ENCODE measurements at regions not wholly inside any gene's neighbourhood (a gene's known extent, or its start where the extent isn't known, plus 50 kb on each side); places are given as distances from the start of the nearest gene placed in this dataset.
"Not testable (repeated sequence)": the region's sequence is repeated elsewhere in the genome, so short reads cannot be mapped to it uniquely, and the experiment has no call there.

DNA sequence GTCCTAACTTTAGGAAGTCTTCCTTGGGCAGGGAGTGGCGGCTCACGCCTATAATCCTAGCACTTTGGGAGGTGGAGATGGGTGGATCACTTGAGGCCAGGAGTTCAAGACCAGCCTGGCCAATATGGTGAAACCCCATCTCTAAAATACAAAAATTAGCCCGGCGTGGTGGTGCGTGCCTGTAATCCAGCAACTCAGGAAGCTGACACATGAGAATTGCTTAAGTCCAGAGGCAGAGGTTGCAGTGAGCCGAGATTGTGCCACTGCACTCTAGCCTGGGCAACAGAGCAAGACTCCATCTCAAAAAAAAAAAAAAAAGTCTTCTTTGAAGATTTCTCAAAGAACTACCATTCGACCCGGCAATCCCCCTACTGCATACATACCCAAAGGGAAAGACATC is 50.0 kb upstream of the GPCPD1 start:
- not testable (repeated sequence) for TF ChIP-seq EZH2 (IDR thresholded peaks at IDR 0.05; ENCODE audit: borderline replicate concordance, insufficient read depth, low read depth, low read length, poor library complexity, severe bottlenecking)
- TF ChIP-seq, protein P1, sequence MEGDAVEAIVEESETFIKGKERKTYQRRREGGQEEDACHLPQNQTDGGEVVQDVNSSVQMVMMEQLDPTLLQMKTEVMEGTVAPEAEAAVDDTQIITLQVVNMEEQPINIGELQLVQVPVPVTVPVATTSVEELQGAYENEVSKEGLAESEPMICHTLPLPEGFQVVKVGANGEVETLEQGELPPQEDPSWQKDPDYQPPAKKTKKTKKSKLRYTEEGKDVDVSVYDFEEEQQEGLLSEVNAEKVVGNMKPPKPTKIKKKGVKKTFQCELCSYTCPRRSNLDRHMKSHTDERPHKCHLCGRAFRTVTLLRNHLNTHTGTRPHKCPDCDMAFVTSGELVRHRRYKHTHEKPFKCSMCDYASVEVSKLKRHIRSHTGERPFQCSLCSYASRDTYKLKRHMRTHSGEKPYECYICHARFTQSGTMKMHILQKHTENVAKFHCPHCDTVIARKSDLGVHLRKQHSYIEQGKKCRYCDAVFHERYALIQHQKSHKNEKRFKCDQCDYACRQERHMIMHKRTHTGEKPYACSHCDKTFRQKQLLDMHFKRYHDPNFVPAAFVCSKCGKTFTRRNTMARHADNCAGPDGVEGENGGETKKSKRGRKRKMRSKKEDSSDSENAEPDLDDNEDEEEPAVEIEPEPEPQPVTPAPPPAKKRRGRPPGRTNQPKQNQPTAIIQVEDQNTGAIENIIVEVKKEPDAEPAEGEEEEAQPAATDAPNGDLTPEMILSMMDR (IDR thresholded peaks at IDR 0.05): not testable (repeated sequence)
